Activated CD4-positive, alpha-beta T cell treated with anti-CD3 and anti-CD28 coated beads for 36 hours (primary cell): ENCODE measurements at regions not wholly inside any gene's neighbourhood (a gene's known extent, or its start where the extent isn't known, plus 50 kb on each side); places are given as distances from the start of the nearest gene placed in this dataset.

Experiments
- ATAC-seq: fragments of 200-7000 bp; cut with Tn5 transposase; one replicate; pipeline ENCODE4 v1.10.0; 2021; ENCODE audit warnings: mild to moderate bottlenecking, moderate library complexity
- CTCF ChIA-PET: fragments of 350-600 bp; sonication (Branson Sonifier 250); formaldehyde crosslinking; loops from one replicate; lab custom pipeline; 2021; ENCODE audit warnings: antibody characterized with exemption; lab: Charles Lee
- POLR2A ChIA-PET: fragments of 350-600 bp; sonication (Branson Sonifier 250); formaldehyde crosslinking; loops from one replicate; lab custom pipeline; 2021; ENCODE audit warnings: antibody characterized with exemption, inconsistent platforms; lab: Charles Lee
- DNase-seq: peaks from one replicate; pipeline ENCODE4 v3.0.0-alpha.2; 2020
- H3K27ac Mint-ChIP-seq: one replicate; pipeline ENCODE4 v1.8.0; 2021; ENCODE audit warnings: mixed read lengths
- H3K27me3 Mint-ChIP-seq: one replicate; pipeline ENCODE4 v1.8.0; 2021; ENCODE audit warnings: mixed read lengths
- H3K36me3 Mint-ChIP-seq: one replicate; pipeline ENCODE4 v1.8.0; 2021; ENCODE audit warnings: low read depth, mixed read lengths
- H3K4me1 Mint-ChIP-seq: one replicate; pipeline ENCODE4 v1.8.0; 2021; ENCODE audit warnings: mixed read lengths
- H3K4me3 Mint-ChIP-seq: one replicate; pipeline ENCODE4 v1.8.0; 2021; ENCODE audit warnings: mild to moderate bottlenecking, moderate library complexity, mixed read lengths
- H3K9me3 Mint-ChIP-seq: one replicate; pipeline ENCODE4 v1.8.0; 2021; ENCODE audit warnings: low read depth, mixed read lengths
- intact Hi-C, 2 experiments: fragments of 100-400 bp; cut with DNase I in 1 of 2; cut with micrococcal nuclease in 1 of 2; formaldehyde crosslinking; loops; one replicate each; pipeline versions ENCODE4 v1.14.2 to v1.15.1; 2022 to 2024; cut with DNase I, micrococcal nuclease

- intact Hi-C loops, result no loop called here
- CTCF ChIA-PET, result interaction anchor here (1.0 kb wide), 1 partner anchor 66 kb away, joined by 3 read pairs; no protein-coding TSS in a partner anchor
- Mint-ChIP-seq H3K9me3 (no peaks in the 10 kb centered on the region), H3K27me3 (peaks cover 7% of the 10 kb centered on the region), H3K4me3 (no peak overlapping the region), H3K4me1 (no peaks in the 10 kb centered on the region), H3K27ac (no peak overlapping the region), H3K36me3 (no peaks in the 10 kb centered on the region)
- ATAC-seq (no peak), DNase-seq (no peak)
- POLR2A ChIA-PET, result no interaction called here
Measured at GRCh38 chr12:13839365-13840336, 141.8 kb downstream of the GRIN2B start.

DNA sequence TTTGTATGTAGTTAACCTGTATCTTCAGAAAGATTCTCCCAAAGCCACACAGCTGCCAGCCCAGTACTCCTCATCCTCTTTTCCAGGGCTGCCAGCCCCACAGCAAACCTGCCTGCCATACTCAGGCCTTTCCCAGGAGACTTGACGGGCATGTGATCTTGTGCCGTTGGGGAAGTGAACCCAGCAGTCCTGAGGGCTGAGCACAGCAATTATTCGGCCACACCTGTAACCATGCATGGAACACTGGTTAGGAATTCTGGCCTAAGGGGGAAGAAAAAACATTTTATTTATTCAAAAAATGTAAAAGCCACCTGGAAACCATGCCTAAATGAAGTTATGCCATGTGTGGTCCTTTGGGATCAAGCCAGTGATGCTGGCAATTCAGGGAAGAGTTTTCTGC is 145.3 kb downstream of the GRIN2B start:
- H3K27ac Mint-ChIP-seq, result no peak overlapping the region
- H3K27me3 Mint-ChIP-seq, result peaks cover 2% of the 10 kb centered on the region
- no peaks in the 10 kb centered on the region for H3K9me3 Mint-ChIP-seq
- no peak for ATAC-seq
- ChIA-PET CTCF (no interaction called here), POLR2A (no interaction called here)
- DNase-seq, result no peak
- intact Hi-C loops, result no loop called here
- no peaks in the 10 kb centered on the region for H3K36me3 Mint-ChIP-seq
- no peaks in the 10 kb centered on the region for H3K4me1 Mint-ChIP-seq
- no peak overlapping the region for H3K4me3 Mint-ChIP-seq

DNA sequence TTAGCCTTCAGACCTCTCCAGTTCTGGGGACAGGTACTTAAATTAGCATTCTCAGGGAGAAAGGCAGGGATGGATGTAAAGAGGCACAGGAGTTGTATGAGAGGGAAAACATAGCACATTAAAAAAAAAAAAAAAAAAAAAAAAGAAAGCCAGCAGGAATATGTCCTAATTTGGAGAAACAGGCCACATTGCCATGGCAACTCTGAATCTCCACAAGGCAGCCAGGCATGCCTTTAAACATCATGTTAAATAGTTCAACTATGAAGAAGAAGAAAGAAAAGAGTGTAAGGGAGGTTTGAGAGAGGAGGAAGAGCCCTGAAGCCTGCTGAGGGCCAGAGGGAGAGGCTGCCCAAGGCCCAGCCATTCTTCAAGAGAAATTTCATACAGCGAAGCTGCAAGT is 145.8 kb downstream of the GRIN2B start:
- no peaks in the 10 kb centered on the region for H3K36me3 Mint-ChIP-seq
- intact Hi-C loops, result no loop called here
- ChIA-PET CTCF (no interaction called here), POLR2A (no interaction called here)
- no peak overlapping the region for H3K4me3 Mint-ChIP-seq
- no peaks in the 10 kb centered on the region for H3K9me3 Mint-ChIP-seq
- DNase-seq (no peak), ATAC-seq (no peak)
- no peaks in the 10 kb centered on the region for H3K4me1 Mint-ChIP-seq
- peaks cover 2% of the 10 kb centered on the region for H3K27me3 Mint-ChIP-seq
- no peak overlapping the region for H3K27ac Mint-ChIP-seq

DNA sequence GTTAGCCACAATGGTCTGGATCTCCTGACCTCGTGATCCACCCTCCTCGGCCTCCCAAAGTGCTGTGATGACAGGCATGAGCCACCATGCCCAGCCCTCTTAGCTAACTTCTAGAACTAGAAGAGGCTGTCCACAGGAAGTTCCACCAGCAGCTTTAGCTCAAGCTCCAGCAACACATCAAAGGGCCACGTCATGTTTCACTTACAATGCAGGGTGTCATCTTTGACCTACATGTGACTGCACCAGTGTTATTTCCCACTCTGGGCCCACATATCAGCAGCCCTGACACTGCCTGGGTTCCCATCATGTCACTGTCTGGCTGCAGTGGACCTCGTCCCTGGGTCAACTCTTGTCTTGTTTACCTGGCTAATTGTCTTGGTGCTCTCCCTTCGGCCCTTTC is 147.2 kb downstream of the GRIN2B start:
- Mint-ChIP-seq H3K27ac (no peak overlapping the region), H3K4me1 (no peaks in the 10 kb centered on the region), H3K9me3 (no peaks in the 10 kb centered on the region), H3K27me3 (peaks cover 2% of the 10 kb centered on the region), H3K36me3 (no peaks in the 10 kb centered on the region), H3K4me3 (no peak overlapping the region)
- CTCF ChIA-PET, result no interaction called here
- intact Hi-C loops, result no loop called here
- DNase-seq (no peak), ATAC-seq (no peak)
- POLR2A ChIA-PET, result no interaction called here

GRCh38 chr12:13817131-13817530 is 164.3 kb downstream of the GRIN2B start:
- intact Hi-C loops, result no loop called here
- DNase-seq (no peak), ATAC-seq (no peak)
- no peak overlapping the region for H3K27ac Mint-ChIP-seq
- H3K27me3 Mint-ChIP-seq, result peaks cover 2% of the 10 kb centered on the region
- H3K4me3 Mint-ChIP-seq, result no peak overlapping the region
- no peaks in the 10 kb centered on the region for H3K36me3 Mint-ChIP-seq
- POLR2A ChIA-PET, result no interaction called here
- H3K9me3 Mint-ChIP-seq, result no peaks in the 10 kb centered on the region
- H3K4me1 Mint-ChIP-seq, result no peaks in the 10 kb centered on the region
- CTCF ChIA-PET, result no interaction called here

- ChIA-PET CTCF (no interaction called here), POLR2A (no interaction called here)
- intact Hi-C loops, result no loop called here
- DNase-seq (no peak), ATAC-seq (no peak)
- H3K27ac Mint-ChIP-seq, result no peak overlapping the region
- H3K4me1 Mint-ChIP-seq, result no peaks in the 10 kb centered on the region
- H3K36me3 Mint-ChIP-seq, result no peaks in the 10 kb centered on the region
- peaks cover 2% of the 10 kb centered on the region for H3K27me3 Mint-ChIP-seq
- no peaks in the 10 kb centered on the region for H3K9me3 Mint-ChIP-seq
- no peak overlapping the region for H3K4me3 Mint-ChIP-seq
Measured at GRCh38 chr12:13816394-13816793, 165.0 kb downstream of the GRIN2B start.

GRCh38 chr12:13812168-13812567 is 169.2 kb downstream of the GRIN2B start:
- Mint-ChIP-seq H3K9me3 (no peaks in the 10 kb centered on the region), H3K36me3 (no peaks in the 10 kb centered on the region), H3K4me1 (no peaks in the 10 kb centered on the region), H3K27me3 (peaks cover 5% of the 10 kb centered on the region), H3K27ac (no peak overlapping the region), H3K4me3 (no peak overlapping the region)
- POLR2A ChIA-PET, result no interaction called here
- intact Hi-C loops, result no loop called here
- no peak for DNase-seq
- CTCF ChIA-PET, result no interaction called here
- ATAC-seq, result no peak

DNA sequence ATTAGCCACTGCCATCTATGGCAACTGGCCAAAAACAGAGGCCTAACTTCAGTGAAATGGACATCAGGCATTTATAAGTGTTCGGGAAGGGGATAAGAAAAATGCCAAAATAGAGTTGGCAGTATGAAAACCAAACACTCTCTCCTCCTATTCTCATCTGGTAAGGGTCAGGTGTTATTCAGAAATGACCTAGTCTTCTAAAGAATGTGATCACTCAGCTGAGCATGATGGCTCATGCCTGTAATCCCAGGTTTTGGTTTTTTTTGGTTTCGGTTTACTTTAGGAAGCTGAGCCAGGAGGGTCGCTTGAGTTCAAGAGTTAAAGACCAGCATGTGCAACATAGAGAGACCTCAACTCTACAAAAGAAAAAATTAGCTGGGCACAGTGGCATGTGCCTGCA is 170.3 kb downstream of the GRIN2B start:
- ChIA-PET POLR2A (no interaction called here), CTCF (no interaction called here)
- peaks cover 7% of the 10 kb centered on the region for H3K27me3 Mint-ChIP-seq
- H3K4me3 Mint-ChIP-seq, result no peak overlapping the region
- H3K36me3 Mint-ChIP-seq, result no peaks in the 10 kb centered on the region
- no peaks in the 10 kb centered on the region for H3K4me1 Mint-ChIP-seq
- no peak overlapping the region for H3K27ac Mint-ChIP-seq
- ATAC-seq (no peak), DNase-seq (no peak)
- no peaks in the 10 kb centered on the region for H3K9me3 Mint-ChIP-seq
- intact Hi-C loops, result no loop called here

- no peak for ATAC-seq
- peaks cover 9% of the 10 kb centered on the region for H3K27me3 Mint-ChIP-seq
- no peaks in the 10 kb centered on the region for H3K4me1 Mint-ChIP-seq
- no peak overlapping the region for H3K27ac Mint-ChIP-seq
- POLR2A ChIA-PET, result no interaction called here
- CTCF ChIA-PET, result no interaction called here
- no peaks in the 10 kb centered on the region for H3K36me3 Mint-ChIP-seq
- no peak overlapping the region for H3K4me3 Mint-ChIP-seq
- no peaks in the 10 kb centered on the region for H3K9me3 Mint-ChIP-seq
- intact Hi-C loops, result no loop called here
- DNase-seq, result no peak
Measured at GRCh38 chr12:13805041-13805440, 176.4 kb downstream of the GRIN2B start.

GRCh38 chr12:13801543-13801942 is 179.9 kb downstream of the GRIN2B start:
- H3K27ac Mint-ChIP-seq, result no peak overlapping the region
- no peaks in the 10 kb centered on the region for H3K4me1 Mint-ChIP-seq
- no peaks in the 10 kb centered on the region for H3K9me3 Mint-ChIP-seq
- no peak overlapping the region for H3K4me3 Mint-ChIP-seq
- no peak for DNase-seq
- H3K36me3 Mint-ChIP-seq, result no peaks in the 10 kb centered on the region
- ChIA-PET CTCF (no interaction called here), POLR2A (no interaction called here)
- no peak for ATAC-seq
- intact Hi-C loops, result no loop called here
- H3K27me3 Mint-ChIP-seq, result peaks cover 8% of the 10 kb centered on the region

DNA sequence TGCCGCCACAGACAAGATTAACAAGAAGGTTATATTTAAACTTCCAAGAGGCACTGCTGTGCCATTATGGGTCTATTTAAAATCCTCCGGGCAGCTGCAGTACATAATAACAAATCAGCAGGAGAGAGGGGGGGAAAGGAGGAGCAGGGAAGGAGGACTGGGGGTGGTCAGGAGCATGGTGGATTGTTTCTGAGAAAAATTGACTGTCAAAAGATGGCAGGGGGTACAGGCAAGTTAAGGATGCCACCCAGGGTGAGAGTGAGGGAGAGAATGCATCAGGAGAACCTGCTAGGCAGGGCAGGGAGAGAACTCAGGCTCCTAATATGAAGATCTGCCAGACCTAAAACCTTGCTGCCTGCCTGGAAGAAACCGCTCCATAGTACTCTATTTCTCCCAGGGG is 181.8 kb downstream of the GRIN2B start:
- Mint-ChIP-seq H3K4me3 (no peak overlapping the region), H3K4me1 (no peaks in the 10 kb centered on the region), H3K27me3 (peaks cover 4% of the 10 kb centered on the region), H3K36me3 (no peaks in the 10 kb centered on the region), H3K27ac (no peak overlapping the region), H3K9me3 (peaks cover 7% of the 10 kb centered on the region)
- CTCF ChIA-PET, result no interaction called here
- DNase-seq (no peak), ATAC-seq (no peak)
- intact Hi-C loops, result no loop called here
- POLR2A ChIA-PET, result no interaction called here

DNA sequence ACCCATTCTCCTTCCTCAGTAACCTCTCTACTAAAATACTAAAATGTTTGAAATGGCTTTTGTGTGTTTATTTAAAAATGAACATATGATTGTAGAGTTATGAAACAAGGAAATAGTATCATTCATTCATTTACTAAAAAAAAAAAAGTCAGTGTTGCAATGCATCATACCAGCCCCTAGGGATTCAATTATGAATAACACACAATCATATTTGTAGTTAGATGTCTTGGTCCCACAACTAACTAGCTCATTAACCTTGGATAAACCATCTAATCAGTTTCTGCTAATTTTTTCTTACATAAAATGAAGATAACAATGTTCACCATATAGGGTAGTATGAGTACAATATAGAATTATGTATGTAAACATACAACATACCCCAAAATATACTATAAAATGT is 183.2 kb downstream of the GRIN2B start:
- no peak for ATAC-seq
- DNase-seq, result no peak
- Mint-ChIP-seq H3K4me1 (no peaks in the 10 kb centered on the region), H3K27ac (no peak overlapping the region), H3K9me3 (peaks cover 7% of the 10 kb centered on the region), H3K27me3 (peaks cover 4% of the 10 kb centered on the region), H3K36me3 (no peaks in the 10 kb centered on the region), H3K4me3 (no peak overlapping the region)
- ChIA-PET POLR2A (no interaction called here), CTCF (no interaction called here)
- intact Hi-C loops, result no loop called here
